GM10266 (cell line): ENCODE measurements at regions not wholly inside any gene's neighbourhood (a gene's known extent, or its start where the extent isn't known, plus 50 kb on each side); places are given as distances from the start of the nearest gene placed in this dataset.
"Not testable (repeated sequence)": the region's sequence is repeated elsewhere in the genome, so short reads cannot be mapped to it uniquely, and the experiment has no call there.

Experiments used
- DNase-seq: peaks from one replicate; pipeline ENCODE4 v3.0.0; 2012; ENCODE audit errors: extremely low spot score
- CTCF ChIP-seq: IDR thresholded peaks from 2 replicates; pipeline ENCODE4 v1.5.1; 2012; ENCODE audit warnings: mild to moderate bottlenecking, low read depth; ENCODE audit not compliant: control insufficient read depth, insufficient read depth; ENCODE audit errors: missing control alignments

GRCh38 chr18:30149585-30149984 lies 893.0 kb downstream of the DSC3 start:
- TF ChIP-seq CTCF: no peak

GRCh38 chr18:30142870-30143269 lies 899.7 kb downstream of the DSC3 start:
- DNase-seq: no peak
- no peak for TF ChIP-seq CTCF

More at GRCh38 chr18:30149585-30149984, 893.0 kb downstream of the DSC3 start:
- DNase-seq: no peak

GRCh38 chr18:30142248-30142647 lies 900.3 kb downstream of the DSC3 start:
- DNase-seq: no peak
- no peak for TF ChIP-seq CTCF

- DNase-seq: not testable (repeated sequence)
These were observed 901.0 kb downstream of the DSC3 start for GRCh38 chr18:30141506-30141905.

GRCh38 chr18:30139631-30140287 lies 902.8 kb downstream of the DSC3 start:
- no peak for TF ChIP-seq CTCF
- no peak for DNase-seq

- no peak for TF ChIP-seq CTCF
- DNase-seq: no peak
These were observed 906.6 kb downstream of the DSC3 start for GRCh38 chr18:30135938-30136337.

- no peak for TF ChIP-seq CTCF
- DNase-seq: no peak
These were observed 908.5 kb downstream of the DSC3 start for GRCh38 chr18:30134020-30134419.

- DNase-seq: no peak
- TF ChIP-seq CTCF: no peak
These were observed 909.6 kb downstream of the DSC3 start for GRCh38 chr18:30132959-30133358.
